GM23338 (cell line): ENCODE measurements at regions not wholly inside any gene's neighbourhood (a gene's known extent, or its start where the extent isn't known, plus 50 kb on each side); places are given as distances from the start of the nearest gene placed in this dataset.

Source experiments
- ATAC-seq: fragments of 200-7000 bp; cut with Tn5 transposase; 3 replicates; pipeline ENCODE4 v1.9.1; 2020
- DNase-seq: peaks from one replicate; pipeline ENCODE4 v3.0.0-alpha.2; 2015; ENCODE audit warnings: low spot score
- H2AFZ ChIP-seq: fragments of 200-600 bp; sonication (generic); 2 replicates; pipeline ENCODE4 v1.8.0; 2016; ENCODE audit warnings: antibody characterized with exemption, mild to moderate bottlenecking, moderate library complexity
- H3F3A ChIP-seq: fragments of 200-600 bp; sonication (generic); replicated peaks from 2 replicates; pipeline ENCODE4 v1.8.0; 2017; ENCODE audit warnings: antibody characterized with exemption, mixed run types, low read depth
- H3K27ac ChIP-seq: fragments of 200-600 bp; sonication (generic); 2 replicates; pipeline ENCODE4 v1.6.1; 2016; ENCODE audit warnings: low read depth
- H3K27me3 ChIP-seq: fragments of 200-600 bp; sonication (generic); 2 replicates; pipeline ENCODE4 v1.8.0; 2016; ENCODE audit warnings: mild to moderate bottlenecking, mixed run types, moderate library complexity; ENCODE audit not compliant: insufficient read depth
- H3K36me3 ChIP-seq: fragments of 200-600 bp; sonication (generic); 2 replicates; pipeline ENCODE4 v1.8.0; 2016; ENCODE audit warnings: mild to moderate bottlenecking; ENCODE audit not compliant: insufficient read depth
- H3K4me1 ChIP-seq: fragments of 200-600 bp; sonication (generic); 2 replicates; pipeline ENCODE4 v1.8.0; 2016; ENCODE audit warnings: mild to moderate bottlenecking, moderate library complexity; ENCODE audit not compliant: insufficient read depth
- H3K4me2 ChIP-seq: fragments of 200-600 bp; sonication (generic); 2 replicates; pipeline ENCODE4 v1.7.1; 2017; ENCODE audit warnings: mixed run types
- H3K4me3 ChIP-seq: fragments of 200-600 bp; sonication (generic); 2 replicates; pipeline ENCODE4 v1.6.1; 2016; ENCODE audit warnings: mixed run types
- H3K79me2 ChIP-seq: fragments of 200-600 bp; sonication (generic); replicated peaks from 2 replicates; pipeline ENCODE4 v1.8.0; 2017; ENCODE audit warnings: mild to moderate bottlenecking; ENCODE audit not compliant: insufficient read depth
- H3K9me2 ChIP-seq: fragments of 200-600 bp; sonication (generic); 2 replicates; pipeline ENCODE4 v1.8.0; 2017; ENCODE audit not compliant: insufficient read depth
- H4K20me1 ChIP-seq: fragments of 200-600 bp; sonication (generic); replicated peaks from 2 replicates; pipeline ENCODE4 v1.8.0; 2017; ENCODE audit warnings: mild to moderate bottlenecking; ENCODE audit not compliant: insufficient read depth
- H3K27ac Mint-ChIP-seq: 2 replicates; pipeline ENCODE4 v1.8.0; 2020; ENCODE audit warnings: inconsistent platforms, mild to moderate bottlenecking, moderate library complexity, mixed read lengths
- H3K27me3 Mint-ChIP-seq: 3 replicates; pipeline ENCODE4 v1.8.0; 2022; ENCODE audit warnings: low read depth, mild to moderate bottlenecking, moderate library complexity, mixed read lengths, inconsistent platforms; ENCODE audit not compliant: insufficient read depth, poor library complexity
- H3K36me3 Mint-ChIP-seq: 3 replicates; pipeline ENCODE4 v1.8.0; 2021; ENCODE audit warnings: low read depth, mild to moderate bottlenecking, inconsistent platforms, moderate library complexity, mixed read lengths
- H3K4me1 Mint-ChIP-seq: 3 replicates; pipeline ENCODE4 v1.8.0; 2020; ENCODE audit warnings: mild to moderate bottlenecking, inconsistent platforms, mixed read lengths
- H3K4me3 Mint-ChIP-seq: 3 replicates; pipeline ENCODE4 v1.8.0; 2021; ENCODE audit warnings: moderate library complexity, mild to moderate bottlenecking, inconsistent platforms, mixed read lengths
- H3K9me3 Mint-ChIP-seq: 3 replicates; pipeline ENCODE4 v1.8.0; 2020; ENCODE audit warnings: moderate library complexity, mild to moderate bottlenecking, inconsistent platforms, mixed read lengths
- CREB1 ChIP-seq: fragments of 250-450 bp; sonication (Bioruptor Pico); IDR thresholded peaks from 2 replicates; pipeline ENCODE4 v1.5.0; 2020; ENCODE audit warnings: low read depth, mild to moderate bottlenecking, moderate library complexity
- CTCF ChIP-seq, 2 experiments: fragments of 200-600 bp in 1 of 2; sonication (generic) in 1 of 2; conservative IDR thresholded peaks; 2 replicates each; pipeline versions ENCODE4 v1.5.1 to v1.6.1; 2016 to 2017; ENCODE audit warnings: antibody characterized with exemption in 2 of 2, low read depth in 2 of 2, mild to moderate bottlenecking in 2 of 2, moderate library complexity in 1 of 2
- ETS1 ChIP-seq: IDR thresholded peaks from 2 replicates; pipeline ENCODE4 v1.6.1; 2016; ENCODE audit warnings: antibody characterized with exemption
- EZH2 ChIP-seq: fragments of 200-600 bp; sonication (generic); IDR thresholded peaks from one replicate; pipeline ENCODE4 v1.8.0; 2017; ENCODE audit warnings: antibody characterized with exemption, mild to moderate bottlenecking, low read depth; ENCODE audit not compliant: unreplicated experiment
- EZH2phosphoT487 ChIP-seq: fragments of 200-600 bp; sonication (generic); IDR thresholded peaks from one replicate; pipeline ENCODE4 v1.8.1; 2018; ENCODE audit warnings: antibody characterized with exemption; ENCODE audit not compliant: unreplicated experiment
- JUNB ChIP-seq: IDR thresholded peaks from one replicate; pipeline ENCODE4 v1.6.1; 2016; ENCODE audit warnings: antibody characterized with exemption; ENCODE audit not compliant: unreplicated experiment
- NANOG ChIP-seq: IDR thresholded peaks from 2 replicates; pipeline ENCODE4 v1.6.1; 2016; ENCODE audit warnings: antibody characterized with exemption, borderline replicate concordance
- POLR2AphosphoS5 ChIP-seq: IDR thresholded peaks from 2 replicates; pipeline ENCODE4 v1.6.1; 2016; ENCODE audit warnings: antibody characterized with exemption, low read depth
- STAT1 ChIP-seq: IDR thresholded peaks from one replicate; pipeline ENCODE4 v1.6.1; 2016; ENCODE audit warnings: antibody characterized with exemption; ENCODE audit not compliant: unreplicated experiment
- ZNF114 ChIP-seq: fragments of 250-450 bp; sonication (Bioruptor Pico); IDR thresholded peaks from 2 replicates; pipeline ENCODE4 v1.5.0; 2020; ENCODE audit warnings: mild to moderate bottlenecking, moderate library complexity
- ZNF462 ChIP-seq: fragments of 250-450 bp; sonication (Bioruptor Pico); IDR thresholded peaks from 2 replicates; pipeline ENCODE4 v1.5.0; 2020; ENCODE audit warnings: mild to moderate bottlenecking, moderate library complexity

- Mint-ChIP-seq H3K9me3 (peaks cover 23% of the 10 kb centered on the region), H3K4me1 (no peaks in the 10 kb centered on the region), H3K27me3 (peaks cover 6% of the 10 kb centered on the region), H3K27ac (no peak overlapping the region), H3K36me3 (no peaks in the 10 kb centered on the region; the same call in 1 of the 3 replicates), H3K4me3 (no peak overlapping the region)
- no peak overlapping the region for H3K27ac ChIP-seq
- H3K27me3 ChIP-seq = no peaks in the 10 kb centered on the region
- no peaks in the 10 kb centered on the region for H3K4me1 ChIP-seq
- H3K9me2 ChIP-seq = peaks cover 9% of the 10 kb centered on the region; the same call in 1 of the 2 replicates
- H3F3A ChIP-seq = no peaks in the 10 kb centered on the region
- no peaks in the 10 kb centered on the region for H4K20me1 ChIP-seq
- DNase-seq = no peak
- H3K36me3 ChIP-seq = no peaks in the 10 kb centered on the region
- no peak for ATAC-seq
- no peak overlapping the region for H3K4me3 ChIP-seq
- no peak overlapping the region for H2AFZ ChIP-seq
- H3K79me2 ChIP-seq = no peaks in the 10 kb centered on the region
- TF ChIP-seq CREB1 (CRISPR knock-in tag) = no peak
- no peak for TF ChIP-seq NANOG
- no peak for TF ChIP-seq CTCF (conservative IDR thresholded peaks at IDR 0.05; ENCODE audit: low read depth in 2 of 2)
- no peak for TF ChIP-seq ZNF462
- no peak for TF ChIP-seq ZNF114 (CRISPR knock-in tag)
- TF ChIP-seq ETS1 = no peak
- TF ChIP-seq JUNB = no peak
- TF ChIP-seq EZH2 = no peak
- TF ChIP-seq POLR2AphosphoS5 = no peak
- TF ChIP-seq EZH2phosphoT487 = no peak
- no peak for TF ChIP-seq STAT1
- no peak overlapping the region for H3K4me2 ChIP-seq
These were observed 297.9 kb upstream of the SFSWAP start for GRCh38 chr12:131413006-131413405.
